RWPE2 (cell line): ENCODE measurements at regions not wholly inside any gene's neighbourhood (a gene's known extent, or its start where the extent isn't known, plus 50 kb on each side); places are given as distances from the start of the nearest gene placed in this dataset.
A peak's percentile ranks its signal among the peaks of the same experiment; 100 is the strongest.
"Not testable (repeated sequence)": the region's sequence is repeated elsewhere in the genome, so short reads cannot be mapped to it uniquely, and the experiment has no call there.

Experiments
- ATAC-seq: fragments of 200-7000 bp; cut with Tn5 transposase; 3 replicates; pipeline ENCODE4 v1.9.1; 2021; ENCODE audit warnings: low read depth
- DNase-seq: peaks from one replicate; pipeline ENCODE4 v3.0.0-alpha.2; 2020; ENCODE audit warnings: low spot score
- H3K27ac ChIP-seq: fragments of 450-650 bp; 2 replicates; pipeline ENCODE4 v1.5.1; 2017; ENCODE audit warnings: mild to moderate bottlenecking; ENCODE audit not compliant: poor library complexity, severe bottlenecking
- H3K27me3 ChIP-seq: fragments of 250-450 bp; sonication (Bioruptor Pico); 2 replicates; pipeline ENCODE4 v1.5.1; 2021; ENCODE audit warnings: mild to moderate bottlenecking, moderate library complexity; ENCODE audit not compliant: insufficient read depth, poor library complexity, severe bottlenecking
- H3K36me3 ChIP-seq: fragments of 250-450 bp; sonication (Bioruptor Pico); 2 replicates; pipeline ENCODE4 v1.5.1; 2020; ENCODE audit warnings: low read depth, mild to moderate bottlenecking, moderate library complexity
- H3K4me1 ChIP-seq: fragments of 250-450 bp; sonication (Bioruptor Pico); 2 replicates; pipeline ENCODE4 v1.5.1; 2021; ENCODE audit warnings: mild to moderate bottlenecking, moderate library complexity; ENCODE audit not compliant: insufficient read depth, poor library complexity, severe bottlenecking
- H3K4me3 ChIP-seq: fragments of 250-450 bp; sonication (Bioruptor Pico); 2 replicates; pipeline ENCODE4 v1.5.1; 2021; ENCODE audit warnings: mild to moderate bottlenecking, moderate library complexity; ENCODE audit not compliant: severe bottlenecking
- H3K9me3 ChIP-seq: fragments of 250-450 bp; sonication (Bioruptor Pico); 2 replicates; pipeline ENCODE4 v1.5.1; 2021; ENCODE audit warnings: mild to moderate bottlenecking, moderate library complexity; ENCODE audit not compliant: severe bottlenecking
- CTCF ChIP-seq: fragments of 450-650 bp; IDR thresholded peaks from one replicate; pipeline ENCODE4 v1.5.1; 2017; ENCODE audit warnings: mild to moderate bottlenecking, moderate library complexity; ENCODE audit not compliant: poor library complexity, severe bottlenecking

GRCh38 chr2:61660511-61661388 lies 122.6 kb upstream of the XPO1 start:
- H3K27me3 ChIP-seq: peaks cover 2% of the 10 kb centered on the region
- DNase-seq (no peak), ATAC-seq (no peak)
- no peak overlapping the region for H3K4me3 ChIP-seq
- no peaks in the 10 kb centered on the region for H3K36me3 ChIP-seq
- no peak overlapping the region for H3K27ac ChIP-seq
- no peaks in the 10 kb centered on the region for H3K9me3 ChIP-seq
- H3K4me1 ChIP-seq: no peaks in the 10 kb centered on the region
- TF ChIP-seq CTCF: no peak

- DNase-seq: no peak
- ATAC-seq: peak; percentile 65; the same call in 1 of the 3 replicates
- no peak overlapping the region for H3K4me3 ChIP-seq
These were observed 121.0 kb upstream of the XPO1 start for GRCh38 chr2:61658841-61659780.

GRCh38 chr2:61649946-61650345 lies 111.8 kb upstream of the XPO1 start:
- not testable (repeated sequence) for H3K36me3 ChIP-seq, H3K27me3 ChIP-seq, DNase-seq, H3K27ac ChIP-seq, H3K4me3 ChIP-seq, H3K4me1 ChIP-seq, H3K9me3 ChIP-seq, ATAC-seq

More at GRCh38 chr2:61658841-61659780, 121.0 kb upstream of the XPO1 start:
- Histone ChIP-seq H3K27ac (no peak overlapping the region), H3K4me1 (no peaks in the 10 kb centered on the region), H3K36me3 (no peaks in the 10 kb centered on the region), H3K27me3 (no peaks in the 10 kb centered on the region), H3K9me3 (no peaks in the 10 kb centered on the region)
- peak; percentile 80 for TF ChIP-seq CTCF

GRCh38 chr2:61649021-61649420 lies 110.9 kb upstream of the XPO1 start:
- Histone ChIP-seq H3K9me3 (no peaks in the 10 kb centered on the region), H3K4me3 (no peak overlapping the region), H3K27ac (no peak overlapping the region), H3K36me3 (no peaks in the 10 kb centered on the region), H3K27me3 (no peaks in the 10 kb centered on the region), H3K4me1 (no peaks in the 10 kb centered on the region)
- no peak for TF ChIP-seq CTCF
- no peak for ATAC-seq
- DNase-seq: no peak

- DNase-seq (no peak), ATAC-seq (no peak)
- no peaks in the 10 kb centered on the region for H3K27me3 ChIP-seq
- no peaks in the 10 kb centered on the region for H3K9me3 ChIP-seq
- no peak for TF ChIP-seq CTCF
- H3K27ac ChIP-seq: no peak overlapping the region
- H3K36me3 ChIP-seq: no peaks in the 10 kb centered on the region
- no peak overlapping the region for H3K4me3 ChIP-seq
- no peaks in the 10 kb centered on the region for H3K4me1 ChIP-seq
These were observed 108.9 kb upstream of the XPO1 start for GRCh38 chr2:61647044-61647443.
